Endothelial cell (in vitro differentiated cells): ENCODE measurements at regions not wholly inside any gene's neighbourhood (a gene's known extent, or its start where the extent isn't known, plus 50 kb on each side); places are given as distances from the start of the nearest gene placed in this dataset.

ENCODE experiments used
- DNase-seq: peaks from one replicate; pipeline ENCODE4 v3.0.0; 2021; ENCODE audit warnings: low spot score
- H3K27ac Mint-ChIP-seq: one replicate; pipeline ENCODE4 v1.8.0; 2021; ENCODE audit warnings: mixed read lengths, inconsistent platforms; ENCODE audit not compliant: unreplicated experiment
- H3K27me3 Mint-ChIP-seq: one replicate; pipeline ENCODE4 v1.8.0; 2021; ENCODE audit warnings: mild to moderate bottlenecking, moderate library complexity, mixed read lengths, inconsistent platforms; ENCODE audit not compliant: unreplicated experiment
- H3K36me3 Mint-ChIP-seq: one replicate; pipeline ENCODE4 v1.8.0; 2021; ENCODE audit warnings: mild to moderate bottlenecking, low read depth, mixed read lengths, inconsistent platforms; ENCODE audit not compliant: unreplicated experiment
- H3K4me1 Mint-ChIP-seq: one replicate; pipeline ENCODE4 v1.8.0; 2021; ENCODE audit warnings: mild to moderate bottlenecking, mixed read lengths, inconsistent platforms; ENCODE audit not compliant: unreplicated experiment
- H3K4me3 Mint-ChIP-seq: one replicate; pipeline ENCODE4 v1.8.0; 2021; ENCODE audit warnings: mild to moderate bottlenecking, mixed read lengths, inconsistent platforms; ENCODE audit not compliant: unreplicated experiment
- H3K9me3 Mint-ChIP-seq: one replicate; pipeline ENCODE4 v1.8.0; 2021; ENCODE audit warnings: mixed read lengths, inconsistent platforms; ENCODE audit not compliant: unreplicated experiment
- TF ChIP-seq, protein P1 (sequence below): fragments of 200-600 bp; sonication (generic); IDR thresholded peaks from one replicate; pipeline ENCODE4 v1.5.0; 2021; ENCODE audit warnings: antibody characterized with exemption; ENCODE audit not compliant: unreplicated experiment

DNA sequence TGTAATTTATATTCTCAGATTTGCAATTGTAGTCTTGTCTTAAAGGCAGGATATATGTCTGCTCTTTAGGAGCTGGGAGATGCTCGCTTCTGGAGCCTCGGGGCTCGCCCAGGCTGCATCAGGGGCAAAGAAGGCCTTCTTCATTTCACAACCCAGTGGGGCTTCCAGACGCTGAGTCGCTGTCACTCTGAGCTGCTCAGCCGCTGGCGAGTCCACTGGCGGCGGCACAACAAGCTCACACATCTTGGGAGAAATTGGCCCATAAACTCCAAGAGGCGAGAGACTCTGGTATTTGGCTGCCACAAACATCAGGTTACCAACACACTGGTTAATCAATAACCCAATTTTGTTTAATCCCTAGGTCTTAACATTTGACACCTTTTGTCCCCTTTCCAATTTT is 216.6 kb downstream of the ATG4C start:
- DNase-seq: no peak
- Mint-ChIP-seq H3K9me3 (no peaks in the 10 kb centered on the region), H3K4me1 (no peaks in the 10 kb centered on the region), H3K27ac (no peak overlapping the region), H3K4me3 (no peak overlapping the region), H3K36me3 (no peaks in the 10 kb centered on the region), H3K27me3 (peaks cover 3% of the 10 kb centered on the region)
- TF ChIP-seq, protein P1, sequence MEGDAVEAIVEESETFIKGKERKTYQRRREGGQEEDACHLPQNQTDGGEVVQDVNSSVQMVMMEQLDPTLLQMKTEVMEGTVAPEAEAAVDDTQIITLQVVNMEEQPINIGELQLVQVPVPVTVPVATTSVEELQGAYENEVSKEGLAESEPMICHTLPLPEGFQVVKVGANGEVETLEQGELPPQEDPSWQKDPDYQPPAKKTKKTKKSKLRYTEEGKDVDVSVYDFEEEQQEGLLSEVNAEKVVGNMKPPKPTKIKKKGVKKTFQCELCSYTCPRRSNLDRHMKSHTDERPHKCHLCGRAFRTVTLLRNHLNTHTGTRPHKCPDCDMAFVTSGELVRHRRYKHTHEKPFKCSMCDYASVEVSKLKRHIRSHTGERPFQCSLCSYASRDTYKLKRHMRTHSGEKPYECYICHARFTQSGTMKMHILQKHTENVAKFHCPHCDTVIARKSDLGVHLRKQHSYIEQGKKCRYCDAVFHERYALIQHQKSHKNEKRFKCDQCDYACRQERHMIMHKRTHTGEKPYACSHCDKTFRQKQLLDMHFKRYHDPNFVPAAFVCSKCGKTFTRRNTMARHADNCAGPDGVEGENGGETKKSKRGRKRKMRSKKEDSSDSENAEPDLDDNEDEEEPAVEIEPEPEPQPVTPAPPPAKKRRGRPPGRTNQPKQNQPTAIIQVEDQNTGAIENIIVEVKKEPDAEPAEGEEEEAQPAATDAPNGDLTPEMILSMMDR: no peak

DNA sequence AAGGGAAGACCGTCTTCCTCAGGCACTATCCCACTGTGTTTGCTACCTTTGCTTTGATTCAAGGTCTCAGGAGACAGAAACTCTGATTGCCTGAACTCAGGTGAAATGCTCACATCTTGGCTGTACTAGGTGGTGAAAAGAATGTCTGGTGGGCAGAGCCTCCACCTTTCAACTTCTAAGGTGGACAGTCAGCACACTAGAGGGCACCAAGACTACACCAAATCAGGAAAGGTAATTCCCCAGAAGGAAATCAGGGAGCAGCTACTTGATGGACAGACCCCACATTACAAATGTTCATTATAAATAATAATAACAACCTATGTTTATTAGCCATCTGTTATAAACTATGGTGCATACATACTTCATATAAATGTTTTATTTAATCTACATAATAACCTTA is 220.9 kb downstream of the ATG4C start:
- H3K36me3 Mint-ChIP-seq: no peaks in the 10 kb centered on the region
- peaks cover 6% of the 10 kb centered on the region for H3K27me3 Mint-ChIP-seq
- DNase-seq: peak; percentile 7
- no peak overlapping the region for H3K4me3 Mint-ChIP-seq
- no peaks in the 10 kb centered on the region for H3K9me3 Mint-ChIP-seq
- no peak overlapping the region for H3K27ac Mint-ChIP-seq
- peaks cover 10% of the 10 kb centered on the region for H3K4me1 Mint-ChIP-seq
- TF ChIP-seq, protein P1: no peak

DNA sequence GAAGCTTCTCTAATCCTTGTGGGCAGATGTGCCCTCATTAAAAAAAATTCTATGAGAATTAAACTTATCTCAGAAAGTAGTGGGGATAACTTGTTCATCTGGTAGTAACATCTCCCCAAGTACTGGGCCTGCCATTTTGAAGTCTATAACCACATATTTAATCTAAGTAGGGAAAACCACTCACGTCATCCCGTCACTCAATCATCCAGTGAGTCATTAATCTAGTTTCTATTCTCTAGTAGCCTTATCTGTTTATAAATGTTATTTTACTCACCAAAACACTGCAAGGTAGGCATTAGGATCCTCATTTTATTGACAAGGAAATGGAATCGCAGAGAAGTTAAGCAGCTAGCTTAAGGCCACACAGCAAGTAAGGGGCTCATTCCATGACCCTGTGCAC is 221.9 kb downstream of the ATG4C start:
- no peak for DNase-seq
- peaks cover 6% of the 10 kb centered on the region for H3K27me3 Mint-ChIP-seq
- peaks cover 14% of the 10 kb centered on the region for H3K4me1 Mint-ChIP-seq
- TF ChIP-seq, protein P1: no peak
- H3K27ac Mint-ChIP-seq: no peak overlapping the region
- no peak overlapping the region for H3K4me3 Mint-ChIP-seq
- H3K36me3 Mint-ChIP-seq: no peaks in the 10 kb centered on the region
- no peaks in the 10 kb centered on the region for H3K9me3 Mint-ChIP-seq

DNA sequence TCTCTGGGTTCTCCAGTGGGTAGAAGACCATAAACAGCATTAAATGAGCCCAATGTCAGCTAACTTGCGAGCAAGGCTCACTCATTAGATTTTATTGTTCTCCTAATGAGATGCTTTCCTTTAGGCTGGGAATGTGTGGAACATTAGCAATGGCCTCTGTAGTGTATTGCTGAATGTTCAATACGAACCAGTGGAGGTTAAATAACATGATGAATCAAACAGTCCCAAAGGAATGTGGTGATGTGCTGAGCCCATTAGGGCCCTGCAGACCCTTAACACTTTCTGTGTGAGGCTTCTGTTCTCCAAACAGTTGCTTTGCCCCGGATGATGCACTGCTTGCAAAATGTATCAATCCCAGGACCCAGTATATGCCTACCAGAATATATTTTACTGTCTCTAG is 225.5 kb downstream of the ATG4C start:
- TF ChIP-seq, protein P1: no peak
- H3K27ac Mint-ChIP-seq: no peak overlapping the region

DNA sequence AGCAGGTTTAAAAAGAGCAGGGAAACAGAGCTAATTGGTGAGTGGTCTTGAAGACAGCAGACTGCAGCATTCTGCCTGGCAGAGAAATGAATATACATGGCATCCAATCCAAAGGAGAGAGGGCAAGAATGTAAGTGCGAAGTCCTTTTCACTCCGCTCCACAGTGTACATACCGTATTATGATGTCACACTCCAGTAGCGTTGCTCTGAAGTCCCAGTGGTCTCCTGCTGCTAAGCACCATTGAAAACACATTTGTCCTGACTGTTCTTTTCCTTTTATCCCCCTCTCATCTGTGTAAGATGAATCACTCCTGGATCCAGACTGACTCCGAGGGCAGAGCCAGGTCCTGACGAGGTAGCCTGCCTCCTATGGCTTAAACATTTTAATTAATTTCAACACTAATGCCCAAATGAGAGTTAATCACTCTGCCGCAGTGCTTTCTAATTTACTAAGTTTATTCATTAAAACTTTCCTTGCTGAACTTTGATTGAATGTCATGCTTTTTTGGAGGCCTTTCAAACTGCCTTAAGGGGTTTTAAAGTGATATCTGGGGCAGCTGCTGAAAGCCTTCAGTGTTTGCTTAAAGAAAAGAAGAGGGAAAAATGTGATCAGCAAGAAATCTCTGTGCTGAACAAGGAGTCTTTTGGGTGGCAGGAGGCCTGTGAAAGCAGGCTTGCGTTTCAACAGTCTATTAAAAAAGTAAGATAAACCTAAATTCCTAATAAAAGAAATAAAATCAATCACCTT is 227.2 kb downstream of the ATG4C start:
- Mint-ChIP-seq H3K9me3 (no peaks in the 10 kb centered on the region), H3K27me3 (peaks cover 3% of the 10 kb centered on the region), H3K36me3 (no peaks in the 10 kb centered on the region), H3K4me3 (no peak overlapping the region), H3K27ac (no peak overlapping the region), H3K4me1 (peaks cover 14% of the 10 kb centered on the region)
- no peak for DNase-seq
- TF ChIP-seq, protein P1: no peak

More for the DNA sequence above, 225.5 kb downstream of the ATG4C start:
- Mint-ChIP-seq H3K4me1 (peaks cover 14% of the 10 kb centered on the region), H3K4me3 (no peak overlapping the region), H3K9me3 (no peaks in the 10 kb centered on the region), H3K36me3 (no peaks in the 10 kb centered on the region), H3K27me3 (peaks cover 6% of the 10 kb centered on the region)
- no peak for DNase-seq
